Right lobe of liver (tissue), 4 donors: ENCODE measurements at regions not wholly inside any gene's neighbourhood (a gene's known extent, or its start where the extent isn't known, plus 50 kb on each side); places are given as distances from the start of the nearest gene placed in this dataset.

Source experiments
- CTCF ChIP-seq, 4 donors: fragments of 200-600 bp in 3 of 4; fragments of 450-650 bp in 1 of 4; IDR thresholded peaks; one replicate each; pipeline versions ENCODE4 v1.5.1 to v1.8.0; 2016 to 2022; ENCODE audit warnings: antibody characterized with exemption in 4 of 4, mild to moderate bottlenecking in 2 of 4
- POLR2A ChIP-seq: fragments of 450-650 bp; IDR thresholded peaks from one replicate; pipeline ENCODE4 v1.6.1; 2017; ENCODE audit warnings: antibody characterized with exemption, mild to moderate bottlenecking
- donor health status: DM: no; HTN: no; CAD: no.
- donor health status: DM: no; HTN: no; CAD: no.
- donor health status: DM: no; HTN: yes; CAD: no.

DNA sequence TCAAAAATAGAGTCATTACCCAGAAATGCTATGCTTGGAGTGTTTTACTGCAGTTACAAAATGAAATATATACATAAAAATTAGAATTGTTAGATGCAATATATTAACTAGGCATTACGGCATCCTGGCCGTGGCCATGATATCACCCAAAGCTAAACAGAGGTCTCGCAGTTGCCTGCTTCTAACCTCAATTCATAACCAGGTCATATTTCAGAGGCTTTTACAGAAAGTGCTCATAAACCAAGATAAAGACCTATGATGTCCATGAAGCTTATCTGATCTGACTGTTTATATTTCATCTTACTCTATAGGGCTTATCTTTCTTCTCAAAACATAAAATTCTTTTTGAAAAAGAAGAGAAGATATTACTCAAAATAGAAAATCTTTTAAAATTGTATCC is 664.5 kb upstream of the SALL1 start:
- TF ChIP-seq POLR2A (no peak), CTCF (IDR thresholded peaks at IDR 0.05) (no peak)
